Loucy (cell line): ENCODE measurements at regions not wholly inside any gene's neighbourhood (a gene's known extent, or its start where the extent isn't known, plus 50 kb on each side); places are given as distances from the start of the nearest gene placed in this dataset.

Experiments used
- EZH2phosphoT487 ChIP-seq: fragments of 200-600 bp; IDR thresholded peaks from 2 replicates; pipeline ENCODE4 v1.6.1; 2018; ENCODE audit warnings: antibody characterized with exemption, mild to moderate bottlenecking, moderate library complexity, borderline replicate concordance
- TF ChIP-seq, protein P1 (sequence below): fragments of 200-600 bp; sonication (generic); conservative IDR thresholded peaks from 2 replicates; pipeline ENCODE4 v1.5.1; 2014; ENCODE audit warnings: mild to moderate bottlenecking, antibody characterized with exemption, low read length

- TF ChIP-seq, protein P1, sequence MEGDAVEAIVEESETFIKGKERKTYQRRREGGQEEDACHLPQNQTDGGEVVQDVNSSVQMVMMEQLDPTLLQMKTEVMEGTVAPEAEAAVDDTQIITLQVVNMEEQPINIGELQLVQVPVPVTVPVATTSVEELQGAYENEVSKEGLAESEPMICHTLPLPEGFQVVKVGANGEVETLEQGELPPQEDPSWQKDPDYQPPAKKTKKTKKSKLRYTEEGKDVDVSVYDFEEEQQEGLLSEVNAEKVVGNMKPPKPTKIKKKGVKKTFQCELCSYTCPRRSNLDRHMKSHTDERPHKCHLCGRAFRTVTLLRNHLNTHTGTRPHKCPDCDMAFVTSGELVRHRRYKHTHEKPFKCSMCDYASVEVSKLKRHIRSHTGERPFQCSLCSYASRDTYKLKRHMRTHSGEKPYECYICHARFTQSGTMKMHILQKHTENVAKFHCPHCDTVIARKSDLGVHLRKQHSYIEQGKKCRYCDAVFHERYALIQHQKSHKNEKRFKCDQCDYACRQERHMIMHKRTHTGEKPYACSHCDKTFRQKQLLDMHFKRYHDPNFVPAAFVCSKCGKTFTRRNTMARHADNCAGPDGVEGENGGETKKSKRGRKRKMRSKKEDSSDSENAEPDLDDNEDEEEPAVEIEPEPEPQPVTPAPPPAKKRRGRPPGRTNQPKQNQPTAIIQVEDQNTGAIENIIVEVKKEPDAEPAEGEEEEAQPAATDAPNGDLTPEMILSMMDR: no peak
- TF ChIP-seq EZH2phosphoT487: no peak
Measured at GRCh38 chr4:155488691-155489090, 111.9 kb upstream of the MAP9 start.
